ENCODE measurements at regions not wholly inside any gene's neighbourhood (a gene's known extent, or its start where the extent isn't known, plus 50 kb on each side); places are given as distances from the start of the nearest gene placed in this dataset.

GRCh38 chr5:2222246-2222992, 339.7 kb upstream of the IRX4 start:
- no peak for DNase-seq

- no peak for DNase-seq
These were observed 338.7 kb upstream of the IRX4 start for GRCh38 chr5:2221450-2221849.

GRCh38 chr5:2220741-2221140, 338.0 kb upstream of the IRX4 start:
- no peak for DNase-seq

- DNase-seq = no peak
These were observed 336.5 kb upstream of the IRX4 start for GRCh38 chr5:2219149-2219776.

GRCh38 chr5:2217219-2217618, 334.5 kb upstream of the IRX4 start:
- DNase-seq = no peak

GRCh38 chr5:2214910-2215590, 332.3 kb upstream of the IRX4 start:
- no peak for DNase-seq

GRCh38 chr5:2213121-2213730, 330.5 kb upstream of the IRX4 start:
- DNase-seq = no peak

- DNase-seq = no peak
These were observed 329.8 kb upstream of the IRX4 start for GRCh38 chr5:2212481-2212880.

- DNase-seq = no peak
These were observed 325.5 kb upstream of the IRX4 start for GRCh38 chr5:2208239-2208544.

GRCh38 chr5:2207416-2208238, 324.9 kb upstream of the IRX4 start:
- DNase-seq = no peak

GRCh38 chr5:2207109-2207399, 324.3 kb upstream of the IRX4 start:
- DNase-seq = no peak

GRCh38 chr5:2206293-2207108, 323.8 kb upstream of the IRX4 start:
- DNase-seq = no peak

- DNase-seq = no peak
These were observed 323.0 kb upstream of the IRX4 start for GRCh38 chr5:2205596-2206226.

GRCh38 chr5:2205185-2205585, 322.5 kb upstream of the IRX4 start:
- DNase-seq = no peak

GRCh38 chr5:2204366-2205184, 321.9 kb upstream of the IRX4 start:
- DNase-seq = no peak

GRCh38 chr5:2203774-2204173, 321.0 kb upstream of the IRX4 start:
- DNase-seq = no peak

- DNase-seq = no peak
These were observed 319.1 kb upstream of the IRX4 start for GRCh38 chr5:2201832-2202231.

- no peak for DNase-seq
These were observed 318.7 kb upstream of the IRX4 start for GRCh38 chr5:2201421-2201820.

- no peak for DNase-seq
These were observed 318.3 kb upstream of the IRX4 start for GRCh38 chr5:2201011-2201410.

GRCh38 chr5:2200261-2200950, 317.7 kb upstream of the IRX4 start:
- DNase-seq = no peak
